Calu3 (cell line): ENCODE measurements at regions not wholly inside any gene's neighbourhood (a gene's known extent, or its start where the extent isn't known, plus 50 kb on each side); places are given as distances from the start of the nearest gene placed in this dataset.

Source experiments
- BruUV-seq: library from RNA; stranded (reverse); fragments of 400-500 nt; replicated peaks from 2 replicates; lab custom pipeline; 2021; lab: Mats Ljungman, UMichigan
- CTCF ChIA-PET: fragments of 300-600 bp; sonication (Branson Sonifier 250); formaldehyde crosslinking; loops from one replicate; lab custom pipeline; 2022; ENCODE audit warnings: antibody characterized with exemption; lab: Charles Lee
- DNase-seq: peaks from one replicate; pipeline ENCODE4 v3.0.0; 2022
- H3K27ac Mint-ChIP-seq: one replicate; pipeline ENCODE4 v1.8.0; 2022; ENCODE audit warnings: mixed read lengths; ENCODE audit not compliant: unreplicated experiment
- H3K27me3 Mint-ChIP-seq: one replicate; pipeline ENCODE4 v1.8.0; 2022; ENCODE audit warnings: mixed read lengths; ENCODE audit not compliant: unreplicated experiment
- H3K36me3 Mint-ChIP-seq: one replicate; pipeline ENCODE4 v1.8.0; 2022; ENCODE audit warnings: mild to moderate bottlenecking, moderate library complexity, mixed read lengths; ENCODE audit not compliant: insufficient read depth, unreplicated experiment
- H3K4me1 Mint-ChIP-seq: one replicate; pipeline ENCODE4 v1.8.0; 2022; ENCODE audit warnings: mild to moderate bottlenecking, low read depth, mixed read lengths; ENCODE audit not compliant: unreplicated experiment
- H3K4me3 Mint-ChIP-seq: one replicate; pipeline ENCODE4 v1.8.0; 2022; ENCODE audit warnings: mild to moderate bottlenecking, low read depth, moderate library complexity, mixed read lengths; ENCODE audit not compliant: unreplicated experiment
- H3K9me3 Mint-ChIP-seq: one replicate; pipeline ENCODE4 v1.8.0; 2022; ENCODE audit warnings: low read depth, mixed read lengths; ENCODE audit not compliant: unreplicated experiment
- CTCF ChIP-seq: fragments of 200-600 bp; IDR thresholded peaks from one replicate; pipeline ENCODE4 v1.8.0; 2022; ENCODE audit warnings: antibody characterized with exemption; ENCODE audit not compliant: unreplicated experiment
- intact Hi-C: fragments of 100-400 bp; cut with micrococcal nuclease; formaldehyde crosslinking; loops from one replicate; pipeline ENCODE4 v1.10.0; 2022; ENCODE audit not compliant: unreplicated experiment

GRCh38 chr12:65747338-65747737, 76.9 kb upstream of the HMGA2 start:
- peaks cover 8% of the 10 kb centered on the region for H3K27me3 Mint-ChIP-seq
- H3K9me3 Mint-ChIP-seq: no peaks in the 10 kb centered on the region
- no peak for DNase-seq
- no peaks in the 10 kb centered on the region for H3K4me1 Mint-ChIP-seq
- CTCF ChIA-PET: interaction anchor here (0.6 kb wide), 1 partner anchor 290 kb away, joined by 3 read pairs; no protein-coding TSS in a partner anchor
- peaks cover 6% of the 10 kb centered on the region for H3K36me3 Mint-ChIP-seq
- TF ChIP-seq CTCF: no peak
- intact Hi-C loops: no loop called here
- no peak overlapping the region for H3K4me3 Mint-ChIP-seq
- no peak overlapping the region for H3K27ac Mint-ChIP-seq
- no TSS peak for BruUV-seq

GRCh38 chr12:65748332-65748731, 76.0 kb upstream of the HMGA2 start:
- Mint-ChIP-seq H3K27ac (no peak overlapping the region), H3K9me3 (no peaks in the 10 kb centered on the region)

GRCh38 chr12:65754290-65754689, 70.0 kb upstream of the HMGA2 start:
- BruUV-seq: no TSS peak
- Mint-ChIP-seq H3K9me3 (no peaks in the 10 kb centered on the region), H3K27me3 (peaks cover 24% of the 10 kb centered on the region), H3K27ac (no peak overlapping the region), H3K36me3 (no peaks in the 10 kb centered on the region), H3K4me3 (no peak overlapping the region), H3K4me1 (no peaks in the 10 kb centered on the region)
- CTCF ChIA-PET: interaction anchor here (0.7 kb wide), 1 partner anchor 13 kb away, joined by 3 read pairs; no protein-coding TSS in a partner anchor
- DNase-seq: no peak
- TF ChIP-seq CTCF: no peak
- intact Hi-C loops: no loop called here

More at GRCh38 chr12:65748332-65748731, 76.0 kb upstream of the HMGA2 start:
- Mint-ChIP-seq H3K4me1 (no peaks in the 10 kb centered on the region), H3K4me3 (no peak overlapping the region), H3K27me3 (no peaks in the 10 kb centered on the region), H3K36me3 (no peaks in the 10 kb centered on the region)
- intact Hi-C loops: no loop called here
- CTCF ChIA-PET: interaction anchor here (0.7 kb wide), 1 partner anchor 1733 kb away, joined by 3 read pairs; no protein-coding TSS in a partner anchor
- no peak for TF ChIP-seq CTCF
- no peak for DNase-seq
- BruUV-seq: no TSS peak

GRCh38 chr12:65754744-65755595, 69.3 kb upstream of the HMGA2 start:
- intact Hi-C loops: no loop called here
- no peaks in the 10 kb centered on the region for H3K9me3 Mint-ChIP-seq
- no peaks in the 10 kb centered on the region for H3K4me1 Mint-ChIP-seq
- CTCF ChIA-PET: interaction anchor here (0.6 to 0.7 kb wide), 2 partner anchors 9 to 14 kb away, joined by 3 to 6 read pairs; no protein-coding TSS in a partner anchor
- DNase-seq: no peak
- H3K36me3 Mint-ChIP-seq: no peaks in the 10 kb centered on the region
- TF ChIP-seq CTCF: no peak
- peaks cover 24% of the 10 kb centered on the region for H3K27me3 Mint-ChIP-seq
- no TSS peak for BruUV-seq
- no peak overlapping the region for H3K4me3 Mint-ChIP-seq
- H3K27ac Mint-ChIP-seq: no peak overlapping the region
